ENCODE measurements at regions not wholly inside any gene's neighbourhood (a gene's known extent, or its start where the extent isn't known, plus 50 kb on each side); places are given as distances from the start of the nearest gene placed in this dataset.

GRCh38 chr17:77509089-77509488, 368.3 kb downstream of the SEC14L1 start:
- no peak overlapping the region for H3K4me3 ChIP-seq
- H3K4me1 ChIP-seq = no peaks in the 10 kb centered on the region
- no peak for DNase-seq (ENCODE audit: low spot score)
- H3K27ac ChIP-seq = no peak overlapping the region
- TF ChIP-seq CTCF (IDR thresholded peaks at IDR 0.05) = no peak
- no peaks in the 10 kb centered on the region for H3K27me3 ChIP-seq
- H3K9me3 ChIP-seq = peaks cover 0 to 13% of the 10 kb centered on the region in 2 donors
- H3K36me3 ChIP-seq = no peaks in the 10 kb centered on the region

- Histone ChIP-seq H3K9me3 (peaks cover 0 to 13% of the 10 kb centered on the region in 2 donors), H3K4me3 (no peak overlapping the region), H3K27me3 (no peaks in the 10 kb centered on the region), H3K4me1 (no peaks in the 10 kb centered on the region), H3K27ac (no peak overlapping the region), H3K36me3 (no peaks in the 10 kb centered on the region)
- no peak for TF ChIP-seq CTCF (IDR thresholded peaks at IDR 0.05)
- DNase-seq (ENCODE audit: low spot score) = no peak
Observed at GRCh38 chr17:77509599-77509998, 368.8 kb downstream of the SEC14L1 start.

- Histone ChIP-seq H3K27me3 (no peaks in the 10 kb centered on the region), H3K4me1 (no peaks in the 10 kb centered on the region), H3K27ac (no peak overlapping the region), H3K36me3 (no peaks in the 10 kb centered on the region), H3K4me3 (no peak overlapping the region), H3K9me3 (peaks cover 0 to 13% of the 10 kb centered on the region in 2 donors)
- DNase-seq (ENCODE audit: low spot score) = no peak
- no peak for TF ChIP-seq CTCF (IDR thresholded peaks at IDR 0.05)
Observed at GRCh38 chr17:77510133-77510796, 369.5 kb downstream of the SEC14L1 start.

- TF ChIP-seq CTCF (IDR thresholded peaks at IDR 0.05) = no peak
- Histone ChIP-seq H3K27me3 (no peaks in the 10 kb centered on the region), H3K9me3 (peaks cover 0 to 13% of the 10 kb centered on the region in 2 donors), H3K4me1 (no peaks in the 10 kb centered on the region), H3K36me3 (no peaks in the 10 kb centered on the region), H3K4me3 (no peak overlapping the region), H3K27ac (no peak overlapping the region)
- no peak for DNase-seq (ENCODE audit: low spot score)
Observed at GRCh38 chr17:77511514-77512061, 370.8 kb downstream of the SEC14L1 start.

- DNase-seq (ENCODE audit: low spot score) = no peak
- TF ChIP-seq CTCF (IDR thresholded peaks at IDR 0.05) = no peak
- no peak overlapping the region for H3K4me3 ChIP-seq
- H3K9me3 ChIP-seq = peaks cover 0 to 13% of the 10 kb centered on the region in 2 donors
- H3K4me1 ChIP-seq = no peaks in the 10 kb centered on the region
- H3K27ac ChIP-seq = no peak overlapping the region
- no peaks in the 10 kb centered on the region for H3K27me3 ChIP-seq
- no peaks in the 10 kb centered on the region for H3K36me3 ChIP-seq
Observed at GRCh38 chr17:77512062-77512946, 371.5 kb downstream of the SEC14L1 start.

Data from right atrium auricular region (tissue), 2 donors.